GM06990 (cell line): ENCODE measurements at regions not wholly inside any gene's neighbourhood (a gene's known extent, or its start where the extent isn't known, plus 50 kb on each side); places are given as distances from the start of the nearest gene placed in this dataset.

Source experiments
- DNase-seq: peaks from one replicate; pipeline ENCODE4 v3.0.0-alpha.2; 2011; ENCODE audit not compliant: insufficient read length; ENCODE audit errors: extremely low read depth
- H3K27me3 ChIP-seq: replicated peaks from 2 replicates; pipeline ENCODE4 v1.6.0; 2011; ENCODE audit warnings: low read length; ENCODE audit not compliant: control insufficient read depth, insufficient read depth
- H3K36me3 ChIP-seq: 2 replicates; pipeline ENCODE4 v1.5.1; 2011; ENCODE audit warnings: low read length; ENCODE audit not compliant: control insufficient read depth, insufficient read depth
- H3K4me3 ChIP-seq: replicated peaks from 2 replicates; pipeline ENCODE4 v1.5.1; 2011; ENCODE audit warnings: low read depth, mild to moderate bottlenecking, control low read depth, low read length
- TF ChIP-seq, protein P1 (sequence below): IDR thresholded peaks from 2 replicates; pipeline ENCODE4 v1.5.1; 2011; ENCODE audit warnings: low read length, control low read depth, mild to moderate bottlenecking, inconsistent platforms; ENCODE audit not compliant: insufficient read depth, poor library complexity, severe bottlenecking

DNA sequence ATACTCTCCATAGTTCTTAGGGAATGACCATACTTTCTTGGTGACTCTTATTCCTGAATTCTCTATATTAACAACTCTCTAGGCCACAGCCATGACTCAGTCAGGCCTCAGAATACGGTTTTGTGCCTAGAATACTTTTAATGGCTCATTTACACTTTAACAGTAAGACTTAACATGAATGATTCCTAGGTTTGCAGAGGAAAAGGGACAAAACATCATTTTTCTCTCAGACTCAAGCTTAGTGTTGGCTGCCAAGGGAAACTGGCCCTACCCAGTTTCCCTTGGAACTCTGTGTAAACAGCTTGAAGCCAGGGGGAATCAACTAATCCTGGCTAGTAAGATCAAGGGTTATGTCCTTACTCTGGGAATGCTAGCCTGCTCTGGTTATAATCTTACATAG, 164.9 kb upstream of the PKN2 start:
- Histone ChIP-seq H3K27me3 (no peaks in the 10 kb centered on the region), H3K36me3 (no peaks in the 10 kb centered on the region), H3K4me3 (no peak overlapping the region)
- DNase-seq: no peak
- TF ChIP-seq, protein P1, sequence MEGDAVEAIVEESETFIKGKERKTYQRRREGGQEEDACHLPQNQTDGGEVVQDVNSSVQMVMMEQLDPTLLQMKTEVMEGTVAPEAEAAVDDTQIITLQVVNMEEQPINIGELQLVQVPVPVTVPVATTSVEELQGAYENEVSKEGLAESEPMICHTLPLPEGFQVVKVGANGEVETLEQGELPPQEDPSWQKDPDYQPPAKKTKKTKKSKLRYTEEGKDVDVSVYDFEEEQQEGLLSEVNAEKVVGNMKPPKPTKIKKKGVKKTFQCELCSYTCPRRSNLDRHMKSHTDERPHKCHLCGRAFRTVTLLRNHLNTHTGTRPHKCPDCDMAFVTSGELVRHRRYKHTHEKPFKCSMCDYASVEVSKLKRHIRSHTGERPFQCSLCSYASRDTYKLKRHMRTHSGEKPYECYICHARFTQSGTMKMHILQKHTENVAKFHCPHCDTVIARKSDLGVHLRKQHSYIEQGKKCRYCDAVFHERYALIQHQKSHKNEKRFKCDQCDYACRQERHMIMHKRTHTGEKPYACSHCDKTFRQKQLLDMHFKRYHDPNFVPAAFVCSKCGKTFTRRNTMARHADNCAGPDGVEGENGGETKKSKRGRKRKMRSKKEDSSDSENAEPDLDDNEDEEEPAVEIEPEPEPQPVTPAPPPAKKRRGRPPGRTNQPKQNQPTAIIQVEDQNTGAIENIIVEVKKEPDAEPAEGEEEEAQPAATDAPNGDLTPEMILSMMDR: no peak

DNA sequence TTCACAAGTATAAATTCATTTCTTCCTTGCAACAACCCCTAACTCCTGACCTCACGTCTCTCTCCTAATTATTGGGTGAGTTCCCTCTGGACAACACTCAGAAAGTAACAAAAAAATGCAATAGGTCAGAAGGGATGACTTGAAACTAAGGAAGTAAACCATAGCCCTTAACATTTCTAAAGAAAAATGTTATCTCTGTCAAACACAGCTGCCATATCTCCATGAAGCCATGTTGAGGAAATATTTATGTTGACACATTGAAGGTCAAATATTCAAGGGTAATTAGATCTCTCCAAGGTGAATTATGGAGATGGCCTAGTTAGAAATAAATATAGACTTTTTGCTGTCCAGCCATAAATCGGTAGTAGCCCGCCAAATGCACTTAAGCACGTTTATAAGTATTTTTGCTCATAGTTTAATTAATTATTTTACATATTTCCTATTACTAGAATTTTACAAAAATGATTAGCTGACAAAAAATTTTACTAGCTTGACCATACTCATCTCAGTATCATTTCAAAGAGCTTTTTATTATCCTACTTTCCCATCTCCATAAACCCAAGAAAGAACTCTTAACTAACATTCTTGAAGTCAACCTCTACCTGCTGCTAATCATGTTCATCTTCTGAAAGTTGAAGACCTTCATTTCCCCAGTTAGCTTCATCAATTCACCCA, 160.1 kb upstream of the PKN2 start:
- H3K36me3 ChIP-seq: no peaks in the 10 kb centered on the region
- TF ChIP-seq, protein P1: no peak
- no peaks in the 10 kb centered on the region for H3K27me3 ChIP-seq
- no peak for DNase-seq
- no peak overlapping the region for H3K4me3 ChIP-seq

DNA sequence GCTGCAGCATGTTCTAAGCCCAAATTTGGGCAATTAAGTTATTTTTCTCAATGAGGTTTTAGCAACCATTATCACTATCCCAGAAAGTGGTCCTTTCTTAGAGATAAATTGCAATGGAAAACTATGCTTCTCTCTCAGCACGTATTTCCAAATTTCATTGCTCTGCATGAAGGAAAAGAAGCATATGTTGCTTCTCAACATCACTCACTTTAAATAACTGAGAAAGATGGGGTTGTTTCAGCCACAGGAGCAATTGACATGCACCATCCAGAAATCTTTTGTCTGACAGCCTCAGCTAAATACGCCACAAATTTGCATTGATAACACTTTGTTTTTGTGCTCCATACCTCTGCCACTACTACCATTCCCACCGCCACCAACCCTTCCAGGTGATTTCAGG, 157.6 kb upstream of the PKN2 start:
- no peak overlapping the region for H3K4me3 ChIP-seq
- H3K36me3 ChIP-seq: no peaks in the 10 kb centered on the region
- TF ChIP-seq, protein P1: no peak
- no peak for DNase-seq
- no peaks in the 10 kb centered on the region for H3K27me3 ChIP-seq

DNA sequence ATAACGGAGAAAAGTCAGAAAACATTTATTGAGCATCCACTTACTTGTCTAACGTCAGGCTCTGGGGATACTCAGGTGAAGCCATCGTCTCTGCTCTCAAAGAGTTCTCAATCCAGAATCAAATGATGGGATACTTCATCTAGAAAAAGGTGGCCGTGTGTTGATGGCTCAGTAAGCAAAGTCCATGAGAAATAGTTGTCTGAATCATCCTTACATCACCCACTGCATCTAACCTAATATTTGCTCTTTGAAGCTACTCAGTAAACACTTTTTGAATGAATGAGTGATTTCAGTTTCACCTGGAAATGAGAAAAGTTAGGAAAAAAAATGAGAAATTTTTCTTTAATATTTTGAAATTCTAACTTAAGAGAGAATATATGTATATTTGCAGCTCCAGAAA, 155.3 kb upstream of the PKN2 start:
- TF ChIP-seq, protein P1: no peak
- H3K27me3 ChIP-seq: no peaks in the 10 kb centered on the region
- H3K36me3 ChIP-seq: no peaks in the 10 kb centered on the region
- DNase-seq: no peak
- H3K4me3 ChIP-seq: no peak overlapping the region

DNA sequence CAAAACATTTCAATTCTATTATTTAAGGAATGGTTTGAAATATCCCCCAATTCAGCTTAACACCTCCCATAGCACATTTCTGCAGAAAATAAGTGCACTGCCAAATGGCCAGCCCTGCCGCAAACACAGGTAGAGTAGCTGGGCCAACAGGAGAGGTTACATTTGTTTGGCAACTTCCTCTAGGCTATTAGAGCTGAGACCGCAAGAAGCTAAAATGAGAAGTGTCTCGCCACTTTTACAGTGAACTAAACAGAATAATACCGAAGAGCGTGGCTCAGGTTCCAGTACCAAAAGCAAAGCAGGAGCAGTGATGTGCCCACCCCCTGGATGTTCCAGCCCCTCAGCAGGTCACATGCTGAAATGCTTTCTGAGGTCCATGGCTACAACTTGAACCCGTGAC, 154.5 kb upstream of the PKN2 start:
- TF ChIP-seq, protein P1: no peak
- Histone ChIP-seq H3K36me3 (no peaks in the 10 kb centered on the region), H3K27me3 (no peaks in the 10 kb centered on the region), H3K4me3 (no peak overlapping the region)
- DNase-seq: no peak

DNA sequence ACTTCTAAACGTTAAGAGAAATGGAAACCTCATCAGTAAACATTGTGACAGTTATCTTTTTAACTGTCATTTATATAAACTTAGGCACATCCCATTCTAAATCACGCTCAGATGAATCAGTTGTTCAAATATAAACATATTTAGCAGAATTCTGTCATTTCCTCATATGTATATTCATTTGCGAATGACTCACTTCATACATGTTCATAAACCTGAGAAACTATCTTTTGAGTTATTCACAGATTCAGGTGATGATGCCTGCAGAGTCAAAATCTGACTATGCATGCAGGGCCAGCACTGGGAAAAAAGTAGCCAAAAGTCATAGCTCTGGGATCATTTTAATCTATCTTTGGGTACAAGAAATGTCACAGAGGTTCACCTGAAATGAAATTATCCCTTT, 153.8 kb upstream of the PKN2 start:
- Histone ChIP-seq H3K36me3 (no peaks in the 10 kb centered on the region), H3K27me3 (no peaks in the 10 kb centered on the region), H3K4me3 (no peak overlapping the region)
- TF ChIP-seq, protein P1: no peak
- DNase-seq: no peak
